Right renal pelvis (tissue), 4 donors: ENCODE measurements at regions not wholly inside any gene's neighbourhood (a gene's known extent, or its start where the extent isn't known, plus 50 kb on each side); places are given as distances from the start of the nearest gene placed in this dataset.

ENCODE experiments used
- DNase-seq, 4 donors: peaks; one replicate each; pipeline ENCODE4 v3.0.0-alpha.2; 2013; ENCODE audit warnings: low read depth in 4 of 4, low spot score in 3 of 4, missing footprints in 1 of 4

DNA sequence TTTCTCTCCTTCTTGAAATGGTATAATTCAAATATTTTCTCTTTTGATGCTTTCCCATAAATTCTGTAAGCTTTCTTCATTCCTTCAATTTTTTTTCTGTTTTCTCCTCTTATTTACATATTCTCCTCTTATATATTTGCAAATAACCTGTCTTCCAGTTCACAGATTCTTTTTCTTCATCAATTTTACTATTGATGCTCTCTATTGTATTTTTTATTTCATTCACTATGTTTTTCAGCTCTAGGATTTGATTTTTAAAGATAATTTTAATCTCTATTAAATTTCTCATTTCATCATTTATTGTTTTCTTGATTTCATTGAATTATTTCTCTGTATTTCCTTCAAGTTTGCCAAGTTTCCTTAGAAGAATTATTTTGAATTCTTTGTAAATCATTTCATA is 54.0 kb upstream of the PRPS1L1 start:
- no peak for DNase-seq

DNA sequence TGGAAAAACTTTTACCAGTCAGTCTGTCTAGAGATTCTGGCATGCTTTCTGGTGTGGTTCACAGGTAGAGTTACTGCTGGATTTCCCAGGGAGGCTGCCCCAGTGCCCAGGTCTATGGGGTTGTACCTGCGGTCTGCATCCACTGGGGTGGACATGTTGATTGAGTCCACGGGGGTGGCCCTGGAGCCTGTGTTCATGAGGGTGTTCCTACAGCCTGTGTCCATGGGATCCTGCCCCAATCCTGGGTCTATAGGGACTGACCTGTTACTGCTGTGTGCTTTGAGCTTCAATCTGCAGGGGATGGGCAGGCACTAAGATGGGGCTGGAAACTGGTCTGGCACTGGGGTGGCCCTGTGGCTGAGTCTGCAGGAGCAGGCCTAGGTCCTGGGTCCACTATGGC is 54.5 kb upstream of the PRPS1L1 start:
- no peak for DNase-seq

DNA sequence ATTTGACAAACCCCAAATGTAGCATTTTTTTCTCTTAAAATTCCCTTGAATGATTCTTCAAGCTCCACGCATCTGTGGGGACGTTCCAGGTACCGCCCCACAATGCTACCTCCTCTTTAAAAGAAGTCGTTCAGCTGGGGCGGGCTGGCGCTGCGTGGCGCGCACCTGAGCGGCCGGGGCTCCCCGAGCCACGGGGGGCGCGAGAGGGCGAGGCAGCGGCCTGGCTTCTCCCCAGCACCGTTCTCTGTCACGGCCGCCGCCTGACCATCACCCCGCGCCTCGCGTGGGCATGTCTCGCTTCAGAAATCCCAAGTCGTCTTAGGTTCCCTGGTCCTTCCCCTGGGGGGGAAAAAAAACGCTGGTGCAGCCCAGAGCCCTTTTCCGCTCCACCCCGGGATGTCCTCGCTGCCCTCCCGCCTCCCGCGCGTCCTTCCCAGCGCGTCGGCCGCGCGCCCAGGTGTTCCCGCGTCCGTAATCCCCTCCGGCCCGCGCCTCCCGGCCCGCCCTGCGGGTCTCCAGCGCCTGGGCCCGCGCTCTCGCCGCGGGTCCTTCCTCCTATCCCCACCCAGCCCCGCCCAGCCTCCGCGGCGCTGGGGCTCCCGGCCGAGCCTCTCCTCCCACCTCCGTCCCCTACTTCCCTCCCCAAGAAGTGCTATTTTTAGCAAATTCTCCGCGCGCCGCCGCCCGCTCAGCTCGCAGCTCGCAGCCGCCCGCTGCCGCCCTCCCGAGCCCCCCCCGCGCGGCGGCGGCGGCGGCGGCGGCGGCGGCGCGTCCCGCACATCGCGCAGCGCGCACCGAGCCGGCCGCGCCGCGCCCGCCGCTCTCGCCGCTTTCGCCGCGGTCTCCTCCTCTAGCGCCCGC is 58.7 kb upstream of the PRPS1L1 start:
- peak in 3 of 4 donors; percentile 18 to 31 (median 19) for DNase-seq

DNA sequence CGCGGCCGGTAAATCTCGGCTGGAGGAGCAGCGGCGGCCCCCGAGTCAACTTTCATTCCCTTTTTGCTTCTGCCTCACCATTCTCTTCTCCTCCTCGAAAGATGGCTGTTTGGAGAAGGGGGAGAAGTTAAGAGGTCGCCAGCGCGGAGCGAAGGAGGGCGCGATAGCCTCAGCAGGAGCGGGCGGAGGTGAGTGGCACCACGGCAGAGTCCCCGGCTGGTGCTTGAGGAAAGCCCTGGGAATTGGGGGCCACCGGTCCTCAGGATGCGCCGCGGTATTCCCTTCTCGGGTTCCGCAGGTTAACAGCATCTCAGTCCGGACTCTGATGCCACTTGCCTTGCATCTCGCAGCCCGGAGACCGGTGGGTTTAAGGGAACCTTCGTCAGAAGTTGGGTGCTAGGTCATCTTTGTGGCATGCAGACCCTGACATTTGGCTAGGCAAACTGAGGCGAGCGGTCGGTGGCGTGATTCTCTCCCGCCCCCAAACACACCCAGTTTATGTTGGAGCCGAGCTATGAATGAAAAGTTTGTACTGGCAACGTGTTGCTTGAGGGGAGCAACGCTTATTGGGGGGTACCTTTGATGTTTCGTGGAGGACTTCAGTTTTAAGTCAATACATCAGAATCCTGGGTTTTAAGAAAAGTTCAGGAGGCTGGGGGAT is 59.5 kb upstream of the PRPS1L1 start:
- DNase-seq: peak in 3 of 4 donors; percentile 3 to 21 (median 8)

DNA sequence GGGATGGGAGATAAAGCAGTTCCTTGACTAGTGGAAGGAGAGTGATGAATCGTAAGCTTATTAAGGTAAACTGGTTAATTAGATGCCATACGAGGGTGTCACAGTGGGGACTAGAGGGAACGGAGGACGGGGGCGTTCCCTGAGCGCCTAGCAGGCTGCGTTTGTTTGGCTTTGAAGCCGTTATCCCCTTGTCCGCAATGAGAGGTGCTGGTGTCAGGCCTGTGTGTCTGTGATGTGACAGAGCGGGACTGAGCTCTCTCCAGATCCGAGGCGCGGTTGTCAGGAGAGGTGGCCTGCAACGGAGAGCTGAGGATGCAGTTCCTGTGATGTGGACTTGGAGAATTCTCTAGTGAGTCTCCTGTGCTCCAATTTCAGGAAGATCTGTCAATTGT is 60.0 kb upstream of the PRPS1L1 start:
- no peak for DNase-seq

DNA sequence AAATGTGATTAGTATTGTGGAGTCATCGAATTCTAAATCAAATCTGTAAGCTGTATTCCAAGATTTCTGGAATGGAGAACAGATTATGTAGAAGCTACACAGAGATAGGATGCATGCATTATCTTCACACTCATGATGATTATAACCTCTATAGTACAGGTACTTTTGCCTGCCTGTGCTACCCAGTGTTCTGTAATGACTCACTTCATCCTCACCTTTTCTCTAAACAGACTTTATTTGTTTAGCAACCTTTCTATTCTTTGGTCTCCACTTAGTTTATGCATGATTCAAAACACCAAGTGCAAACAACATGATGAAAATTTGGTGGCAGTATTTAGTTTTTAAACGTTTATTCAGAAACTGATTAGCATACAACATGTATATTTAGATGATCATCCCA is 68.4 kb upstream of the PRPS1L1 start:
- no peak for DNase-seq

DNA sequence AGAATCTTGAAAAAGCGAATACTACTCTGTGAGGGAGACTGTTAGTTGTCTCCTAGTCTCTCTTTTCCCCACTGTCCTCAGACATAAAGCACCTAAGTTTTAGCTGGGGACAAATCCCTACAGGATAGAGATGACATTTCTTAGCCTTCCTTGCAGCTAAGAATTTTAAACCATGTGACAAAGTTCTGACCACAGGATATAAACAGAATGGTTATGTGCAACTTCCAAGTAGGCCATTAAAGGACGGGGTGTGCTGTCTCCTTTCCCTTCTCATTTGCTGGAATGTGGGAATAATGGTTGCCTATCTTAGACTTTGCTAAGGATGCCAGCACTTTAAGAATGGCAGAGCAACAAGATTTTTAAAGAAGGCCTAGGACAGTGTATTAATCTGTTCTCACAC is 74.9 kb upstream of the PRPS1L1 start:
- DNase-seq: no peak

DNA sequence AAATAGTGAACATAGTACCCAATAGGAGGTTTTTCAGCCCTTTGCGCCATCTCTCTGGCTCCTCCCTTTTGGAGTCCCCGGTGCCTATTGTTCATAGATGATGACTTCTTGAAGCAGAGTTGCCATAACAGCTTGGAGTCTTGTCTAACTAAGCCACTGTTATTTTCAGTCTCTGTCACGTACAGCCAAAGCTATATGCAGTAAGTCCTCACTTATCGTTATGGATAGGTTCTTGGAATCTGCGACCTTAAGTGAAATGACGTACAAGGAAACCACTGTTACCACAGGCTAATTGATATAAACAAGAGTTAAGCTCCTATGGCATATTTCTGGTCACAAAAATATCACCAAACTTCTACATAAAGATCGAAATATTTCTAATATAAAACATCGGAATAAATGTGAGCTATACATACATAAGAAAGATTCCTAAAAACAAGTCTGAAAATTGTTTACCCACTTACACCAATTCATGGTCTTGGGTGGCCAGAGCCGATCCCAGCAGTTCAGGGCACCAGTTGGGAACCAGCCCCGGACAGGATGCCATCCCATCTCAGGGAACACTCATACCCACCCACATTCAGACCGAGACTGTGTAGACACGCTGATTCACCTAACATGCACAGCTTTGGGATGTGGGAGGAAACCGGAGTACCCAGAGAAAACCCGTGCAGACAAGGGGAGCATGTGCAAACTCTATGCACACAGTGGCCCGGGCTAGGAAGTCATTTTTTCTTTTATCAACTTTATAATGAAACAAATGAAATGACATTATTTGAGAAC is 76.0 kb upstream of the PRPS1L1 start:
- DNase-seq: no peak

DNA sequence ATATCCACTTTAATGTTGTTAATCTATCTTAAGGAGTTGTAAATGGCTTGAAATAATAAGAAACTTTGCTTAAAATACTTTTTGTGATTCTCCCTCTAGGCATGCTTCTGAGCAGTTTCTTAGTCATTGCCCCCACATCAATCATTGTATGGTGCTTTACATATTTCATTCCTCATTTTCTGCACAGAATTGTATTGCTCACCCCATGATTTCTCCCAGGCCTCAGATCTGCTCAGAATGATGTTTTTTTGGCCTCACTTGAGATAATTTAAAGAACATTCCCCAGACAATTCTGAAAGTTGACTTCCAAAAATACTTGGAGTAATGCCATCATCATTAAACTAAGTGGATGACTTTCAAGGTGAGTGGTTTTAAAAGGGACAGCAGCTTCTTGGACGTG is 82.1 kb upstream of the PRPS1L1 start:
- no peak for DNase-seq

DNA sequence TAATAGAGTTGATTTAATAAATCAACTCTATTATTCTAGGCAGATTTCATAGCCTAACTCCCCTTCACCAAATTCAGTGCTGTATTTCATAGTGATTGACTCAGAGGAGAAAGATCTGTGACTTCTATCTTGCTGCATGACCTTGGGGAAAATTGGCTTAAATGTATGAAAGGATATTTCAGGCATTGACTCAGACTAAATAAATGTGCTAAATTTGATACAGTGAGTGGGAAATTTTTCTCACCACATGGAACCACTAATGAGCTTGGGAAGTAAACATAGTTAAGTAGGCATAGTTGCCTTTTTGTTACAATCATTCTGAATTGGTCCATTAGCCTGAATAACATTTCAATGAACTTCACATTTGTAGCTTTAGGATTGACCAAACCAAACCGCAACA is 89.0 kb upstream of the PRPS1L1 start:
- no peak for DNase-seq

DNA sequence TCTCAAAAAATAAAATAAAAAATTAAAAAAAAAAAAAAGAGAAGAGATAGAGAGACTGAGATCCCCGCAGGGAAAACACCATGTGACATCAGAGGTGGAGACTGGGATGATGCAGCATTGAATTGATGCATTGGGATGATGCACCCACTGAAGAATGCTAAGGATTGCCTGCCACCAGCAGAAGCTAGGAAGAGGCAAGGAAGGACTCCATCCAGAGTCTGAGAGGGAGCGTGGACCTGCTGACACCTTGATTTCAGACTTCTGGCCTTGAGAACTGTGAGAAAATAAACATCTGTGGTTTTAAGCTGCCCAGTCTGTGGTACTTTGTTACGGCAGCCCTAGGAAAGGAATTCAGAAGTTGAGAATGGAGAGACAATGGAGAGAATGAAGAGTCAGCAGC is 89.8 kb upstream of the PRPS1L1 start:
- no peak for DNase-seq

DNA sequence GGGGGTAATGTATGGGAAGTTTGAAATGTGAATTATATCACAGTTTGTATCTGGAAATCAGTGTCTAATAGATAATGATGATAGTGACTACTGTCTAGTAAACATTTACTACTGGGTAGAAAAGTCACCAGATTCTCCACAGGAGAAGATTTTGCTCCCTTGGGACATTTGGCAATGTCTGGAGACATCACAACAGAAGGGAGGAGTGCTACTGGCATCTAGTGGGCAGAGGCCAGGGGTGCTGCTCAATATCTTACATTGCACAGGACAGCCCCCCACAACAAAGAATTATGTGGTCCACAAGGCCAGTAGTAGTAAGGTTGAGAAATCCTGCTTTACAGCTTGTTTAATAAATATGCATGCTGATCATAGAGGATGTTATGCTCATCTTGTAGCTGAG is 92.3 kb upstream of the PRPS1L1 start:
- DNase-seq: no peak

DNA sequence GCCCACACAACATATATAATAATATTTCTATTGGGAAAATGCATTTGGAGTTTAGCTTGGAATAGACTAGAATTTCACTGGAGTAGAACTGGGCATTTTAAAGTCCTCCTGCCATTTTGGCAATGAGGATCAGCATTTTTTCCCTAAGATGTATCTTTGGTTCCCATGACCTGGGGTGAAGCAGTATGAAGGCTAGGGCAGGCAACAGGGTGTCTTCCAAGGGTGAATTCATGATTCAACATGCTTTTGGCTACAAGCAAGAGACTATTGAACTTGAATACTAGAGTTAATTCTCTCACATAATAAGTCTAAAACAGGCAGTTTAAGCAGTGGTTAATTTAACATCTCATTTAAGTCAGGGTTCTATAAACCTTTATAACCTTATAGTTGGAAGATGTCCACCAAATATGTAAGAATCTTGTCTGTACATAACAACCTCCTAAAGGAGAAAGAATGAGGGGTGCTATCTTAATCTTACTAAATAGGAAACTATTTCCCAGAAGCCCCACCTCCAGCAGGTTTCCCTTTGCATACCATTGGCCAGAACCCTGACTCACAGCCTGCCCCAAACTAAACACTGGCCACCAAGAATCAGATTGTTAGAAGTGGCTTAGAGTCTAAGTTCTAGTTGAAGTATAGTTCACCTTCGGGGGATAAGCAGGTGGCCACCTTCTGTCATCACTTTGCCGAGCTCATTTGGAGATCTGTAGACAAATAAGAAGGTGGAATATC is 96.0 kb upstream of the PRPS1L1 start:
- no peak for DNase-seq

DNA sequence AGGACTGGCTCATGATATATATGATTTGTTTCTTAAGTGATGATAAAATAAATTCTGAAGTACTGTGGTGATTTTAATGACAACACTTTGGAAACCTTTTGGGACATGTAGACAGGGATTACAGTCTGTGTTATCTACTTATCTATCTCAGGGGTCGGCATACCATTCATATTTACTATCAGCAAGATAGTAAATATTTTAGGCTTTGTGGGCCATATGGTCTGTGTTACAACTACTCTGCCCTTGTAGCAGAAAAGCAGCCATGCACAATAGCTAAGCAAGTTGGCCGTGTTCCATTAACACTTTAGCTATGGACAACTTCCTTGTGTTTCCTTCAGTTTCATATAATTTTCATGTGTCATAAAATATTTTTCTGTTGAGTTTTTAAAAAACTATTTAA is 97.8 kb upstream of the PRPS1L1 start:
- peak; percentile 41 to 59 (median 48) for DNase-seq

DNA sequence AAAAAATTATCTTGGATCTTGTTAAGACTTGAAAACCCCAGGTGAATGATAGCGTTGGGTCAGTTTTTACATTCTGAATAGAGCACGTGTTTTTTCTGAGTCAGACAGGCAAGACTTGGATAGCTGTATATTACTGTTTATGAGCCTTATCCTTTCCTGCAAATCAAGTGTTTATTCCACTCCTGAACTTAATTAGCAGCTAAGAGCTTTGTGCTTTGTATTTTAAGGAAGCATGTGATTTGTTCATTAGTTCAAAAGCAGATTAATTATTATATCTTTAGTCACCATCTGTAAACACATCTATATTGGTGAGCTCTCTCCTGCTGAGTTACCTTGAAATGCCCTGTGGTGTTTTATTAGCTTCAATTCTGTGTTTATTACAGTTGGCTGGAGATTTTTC is 98.6 kb upstream of the PRPS1L1 start:
- DNase-seq: no peak

DNA sequence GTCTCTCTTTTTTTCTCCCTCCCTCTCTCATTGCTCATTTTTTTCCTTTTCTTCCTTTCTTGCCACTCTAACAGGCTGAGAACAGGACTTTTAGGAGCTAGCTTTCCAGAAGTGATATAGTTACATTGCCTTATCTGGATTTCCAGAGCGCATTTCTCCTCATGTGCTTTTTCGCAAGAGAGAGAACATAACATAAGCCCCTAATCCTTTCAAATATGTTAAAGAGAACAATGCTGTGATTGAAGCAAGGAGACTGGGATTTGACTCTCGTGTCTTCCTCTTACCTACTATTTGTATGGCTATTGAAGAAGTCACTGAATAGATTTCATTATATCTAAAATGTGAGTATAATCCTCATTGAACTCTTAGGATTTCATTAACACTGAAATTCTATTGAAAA is 101.2 kb upstream of the PRPS1L1 start:
- no peak for DNase-seq

DNA sequence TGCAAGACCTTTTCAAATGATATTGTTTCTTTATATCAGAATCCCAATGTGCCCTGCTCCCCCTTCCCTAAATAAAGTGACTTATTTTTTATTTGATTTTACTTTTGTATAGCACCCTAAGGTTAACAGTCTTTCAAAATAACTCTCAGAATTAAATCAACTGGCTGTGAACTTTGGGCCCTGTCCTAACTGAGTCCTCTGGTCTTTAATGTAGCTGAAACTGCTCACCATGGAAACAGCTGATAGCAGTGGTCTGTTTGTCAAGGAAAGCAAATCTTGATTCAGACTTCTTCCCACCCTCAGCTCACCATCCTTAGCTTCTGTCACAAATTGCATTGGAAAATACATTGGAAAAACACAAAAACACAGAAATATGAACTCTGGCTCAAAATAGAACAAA is 105.2 kb upstream of the PRPS1L1 start:
- DNase-seq: no peak

DNA sequence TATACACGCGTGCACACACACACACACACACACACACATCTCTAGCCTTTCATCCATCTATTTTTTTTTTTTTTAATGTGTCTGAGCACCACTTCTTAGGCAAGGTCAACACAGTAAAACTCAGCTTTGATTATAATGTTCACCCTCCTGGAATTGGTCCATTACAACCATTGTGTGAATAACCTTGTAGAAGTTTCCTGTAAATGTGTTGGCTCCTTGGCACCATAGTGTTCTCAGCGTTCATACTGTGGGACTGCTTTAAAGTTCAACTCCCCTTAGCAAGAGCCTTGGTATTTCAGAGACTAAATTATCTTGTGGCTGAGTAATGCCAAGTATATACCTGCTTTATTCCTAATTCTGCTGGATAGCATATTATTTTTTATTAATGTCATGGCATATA is 106.3 kb upstream of the PRPS1L1 start:
- no peak for DNase-seq

DNA sequence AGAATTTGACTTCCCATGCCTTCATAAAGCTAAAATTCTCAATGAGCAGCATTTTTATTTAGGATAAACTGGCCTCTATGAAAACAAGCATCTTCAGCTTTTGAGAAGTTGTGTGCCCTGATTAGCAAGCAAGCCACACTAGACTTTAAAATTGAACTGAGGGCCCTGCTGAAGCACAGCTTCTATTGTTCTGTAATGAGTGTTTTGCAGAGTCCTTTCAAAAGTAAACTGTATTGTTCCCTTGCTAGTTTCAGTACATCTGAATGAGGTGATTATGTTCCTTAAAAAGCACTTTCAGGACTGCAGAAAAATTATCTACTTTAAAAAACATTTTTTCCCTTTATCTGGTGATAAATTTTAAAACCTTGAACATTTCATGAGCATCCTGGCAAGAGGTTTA is 113.3 kb upstream of the PRPS1L1 start:
- no peak for DNase-seq

DNA sequence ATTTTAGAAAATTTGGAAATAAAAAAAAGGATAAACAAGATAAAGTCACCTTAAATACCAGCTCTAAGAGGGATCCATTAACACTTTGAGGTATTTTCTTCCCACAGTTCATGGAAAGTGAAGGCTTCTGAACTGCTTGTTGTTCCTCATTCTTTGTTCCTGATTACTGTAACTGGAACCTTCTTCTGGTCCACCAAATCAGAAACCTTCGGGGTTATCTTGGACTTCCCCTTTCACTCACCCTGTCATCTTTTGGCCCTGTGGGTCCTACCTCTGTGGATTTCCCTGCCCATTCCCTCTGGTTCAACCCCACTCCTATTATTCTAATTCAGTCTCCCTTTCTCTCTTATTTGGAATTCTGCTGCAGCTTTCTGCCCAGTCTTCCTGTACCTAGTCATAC is 116.5 kb upstream of the PRPS1L1 start:
- DNase-seq: no peak

DNA sequence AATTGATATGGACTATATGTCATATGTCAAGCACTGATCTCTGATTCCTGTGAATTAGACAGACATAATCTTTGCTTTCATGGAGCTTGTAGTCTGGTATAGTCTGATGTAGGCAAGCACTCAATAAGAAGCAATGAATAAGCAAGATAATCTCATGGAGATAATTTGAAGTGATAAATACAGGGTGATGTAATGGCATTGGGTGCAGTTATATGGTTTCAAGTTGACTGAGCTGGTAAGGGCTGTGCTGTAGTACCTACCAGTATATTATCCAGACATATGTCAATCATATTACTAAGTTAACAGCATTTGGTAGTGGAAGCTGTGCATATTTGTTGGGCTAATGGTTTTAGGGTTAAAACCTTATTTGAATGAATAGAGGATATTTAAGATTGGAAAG is 117.5 kb upstream of the PRPS1L1 start:
- DNase-seq: no peak
